PC-3 (cell line): ENCODE measurements at regions not wholly inside any gene's neighbourhood (a gene's known extent, or its start where the extent isn't known, plus 50 kb on each side); places are given as distances from the start of the nearest gene placed in this dataset.

Experiments
- ATAC-seq: fragments of 200-7000 bp; cut with Tn5 transposase; 2 replicates; pipeline ENCODE4 v1.9.1; 2020; ENCODE audit warnings: mild to moderate bottlenecking, moderate library complexity
- BruUV-seq: library from RNA; stranded (reverse); fragments of 400-500 nt; replicated peaks from 2 replicates; lab custom pipeline; 2021; lab: Mats Ljungman, UMichigan
- CTCF ChIA-PET: fragments of 300-600 bp; sonication (Branson Sonifier 250); formaldehyde crosslinking; loops from one replicate; lab custom pipeline; 2022; ENCODE audit warnings: antibody characterized with exemption; lab: Charles Lee
- POLR2A ChIA-PET: fragments of 300-600 bp; sonication (Branson Sonifier 250); formaldehyde crosslinking; loops from one replicate; lab custom pipeline; 2022; ENCODE audit warnings: antibody characterized with exemption; ENCODE audit not compliant: unreplicated experiment; lab: Charles Lee
- DNase-seq: peaks from one replicate; pipeline ENCODE4 v3.0.0-alpha.2; 2015
- H2AFZ ChIP-seq: fragments of 300-600 bp; sonication (generic); 2 replicates; pipeline ENCODE4 v1.6.0; 2016; ENCODE audit warnings: antibody characterized with exemption, low read length
- H3F3A ChIP-seq: fragments of 300-600 bp; sonication (generic); one replicate; pipeline ENCODE4 v1.6.0; 2017; ENCODE audit warnings: antibody characterized with exemption, low read length, control low read depth, mild to moderate bottlenecking; ENCODE audit not compliant: unreplicated experiment
- H3K27ac ChIP-seq: fragments of 300-600 bp; sonication (generic); 2 replicates; pipeline ENCODE4 v1.5.1; 2016; ENCODE audit warnings: mild to moderate bottlenecking, low read length
- H3K27me3 ChIP-seq: fragments of 300-600 bp; sonication (generic); 2 replicates; pipeline ENCODE4 v1.6.1; 2016; ENCODE audit warnings: low read length, mixed read lengths
- H3K36me3 ChIP-seq: fragments of 300-600 bp; sonication (generic); 2 replicates; pipeline ENCODE4 v1.6.1; 2016; ENCODE audit warnings: low read depth, mixed run types, low read length, mixed read lengths
- H3K4me1 ChIP-seq: fragments of 300-600 bp; sonication (generic); 2 replicates; pipeline ENCODE4 v1.5.1; 2016; ENCODE audit warnings: low read length; ENCODE audit not compliant: insufficient read depth
- H3K4me2 ChIP-seq: fragments of 300-600 bp; sonication (generic); 2 replicates; pipeline ENCODE4 v1.6.0; 2016; ENCODE audit warnings: low read length
- H3K4me3 ChIP-seq: fragments of 300-600 bp; sonication (generic); 2 replicates; pipeline ENCODE4 v1.5.1; 2016; ENCODE audit warnings: mild to moderate bottlenecking, low read length, mixed read lengths
- H3K79me2 ChIP-seq: fragments of 300-600 bp; sonication (generic); 2 replicates; pipeline ENCODE4 v1.6.1; 2017; ENCODE audit warnings: low read length, mixed read lengths
- H3K9ac ChIP-seq: fragments of 300-600 bp; sonication (generic); 2 replicates; pipeline ENCODE4 v1.6.0; 2016; ENCODE audit warnings: mild to moderate bottlenecking, low read length
- H3K9me2 ChIP-seq: fragments of 300-600 bp; sonication (generic); replicated peaks from 2 replicates; pipeline ENCODE4 v1.6.1; 2016; ENCODE audit warnings: mixed run types, low read length, mixed read lengths
- H3K9me3 ChIP-seq: fragments of 300-600 bp; sonication (generic); 2 replicates; pipeline ENCODE4 v1.6.1; 2016; ENCODE audit warnings: low read length, mixed read lengths
- H4K20me1 ChIP-seq: fragments of 300-600 bp; sonication (generic); 2 replicates; pipeline ENCODE4 v1.6.1; 2016; ENCODE audit warnings: low read length, mixed read lengths
- EZH2 ChIP-seq: fragments of 300-600 bp; sonication (generic); IDR thresholded peaks from one replicate; pipeline ENCODE4 v1.6.1; 2017; ENCODE audit warnings: antibody characterized with exemption, mild to moderate bottlenecking, low read length; ENCODE audit not compliant: unreplicated experiment
- EZH2phosphoT487 ChIP-seq: fragments of 300-600 bp; sonication (generic); IDR thresholded peaks from 2 replicates; pipeline ENCODE4 v1.6.1; 2018; ENCODE audit warnings: mild to moderate bottlenecking, antibody characterized with exemption, low read length, borderline replicate concordance
- intact Hi-C: fragments of 100-400 bp; cut with micrococcal nuclease; formaldehyde crosslinking; loops from 2 replicates; pipeline ENCODE4 v1.9.0; 2023
- TF ChIP-seq, protein P1 (sequence below): fragments of 300-600 bp; sonication (generic); conservative IDR thresholded peaks from 2 replicates; pipeline ENCODE4 v1.5.1; 2017; ENCODE audit warnings: antibody characterized with exemption, low read depth, mild to moderate bottlenecking, low read length

DNA sequence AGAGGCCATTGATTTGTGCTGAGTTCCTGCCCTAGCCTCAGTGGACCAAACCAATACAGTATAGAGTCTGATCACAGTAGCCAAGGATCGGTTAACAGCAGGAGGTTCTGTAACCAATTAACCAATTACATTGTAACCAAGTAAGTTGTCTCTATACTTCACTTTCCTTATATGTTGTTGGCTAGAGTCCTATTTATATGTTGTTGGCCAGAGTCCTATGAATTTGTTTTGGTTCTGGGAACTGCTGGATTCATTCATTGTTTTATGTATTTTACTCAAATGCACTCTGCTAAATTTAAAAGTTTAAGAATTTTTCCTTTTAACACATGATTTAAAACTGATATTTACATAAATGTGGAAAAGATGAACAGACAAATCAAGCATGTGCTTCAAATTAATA lies 597.4 kb upstream of the HS3ST5 start:
- H3K9ac ChIP-seq = no peak overlapping the region
- DNase-seq (no peak), ATAC-seq (no peak)
- CTCF ChIA-PET = no interaction called here
- H3K4me3 ChIP-seq = no peak overlapping the region
- POLR2A ChIA-PET = no interaction called here
- no peaks in the 10 kb centered on the region for H4K20me1 ChIP-seq
- no peak overlapping the region for H3K4me2 ChIP-seq
- no peaks in the 10 kb centered on the region for H3K36me3 ChIP-seq
- TF ChIP-seq EZH2 (no peak), EZH2phosphoT487 (no peak)
- TF ChIP-seq, protein P1, sequence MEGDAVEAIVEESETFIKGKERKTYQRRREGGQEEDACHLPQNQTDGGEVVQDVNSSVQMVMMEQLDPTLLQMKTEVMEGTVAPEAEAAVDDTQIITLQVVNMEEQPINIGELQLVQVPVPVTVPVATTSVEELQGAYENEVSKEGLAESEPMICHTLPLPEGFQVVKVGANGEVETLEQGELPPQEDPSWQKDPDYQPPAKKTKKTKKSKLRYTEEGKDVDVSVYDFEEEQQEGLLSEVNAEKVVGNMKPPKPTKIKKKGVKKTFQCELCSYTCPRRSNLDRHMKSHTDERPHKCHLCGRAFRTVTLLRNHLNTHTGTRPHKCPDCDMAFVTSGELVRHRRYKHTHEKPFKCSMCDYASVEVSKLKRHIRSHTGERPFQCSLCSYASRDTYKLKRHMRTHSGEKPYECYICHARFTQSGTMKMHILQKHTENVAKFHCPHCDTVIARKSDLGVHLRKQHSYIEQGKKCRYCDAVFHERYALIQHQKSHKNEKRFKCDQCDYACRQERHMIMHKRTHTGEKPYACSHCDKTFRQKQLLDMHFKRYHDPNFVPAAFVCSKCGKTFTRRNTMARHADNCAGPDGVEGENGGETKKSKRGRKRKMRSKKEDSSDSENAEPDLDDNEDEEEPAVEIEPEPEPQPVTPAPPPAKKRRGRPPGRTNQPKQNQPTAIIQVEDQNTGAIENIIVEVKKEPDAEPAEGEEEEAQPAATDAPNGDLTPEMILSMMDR = no peak
- H3K9me2 ChIP-seq = no peaks in the 10 kb centered on the region
- no peaks in the 10 kb centered on the region for H3K79me2 ChIP-seq
- no peak overlapping the region for H2AFZ ChIP-seq
- no peaks in the 10 kb centered on the region for H3F3A ChIP-seq
- intact Hi-C loops = no loop called here
- H3K27me3 ChIP-seq = no peaks in the 10 kb centered on the region
- H3K27ac ChIP-seq = no peak overlapping the region
- H3K9me3 ChIP-seq = no peaks in the 10 kb centered on the region
- no peaks in the 10 kb centered on the region for H3K4me1 ChIP-seq
- no TSS peak for BruUV-seq

DNA sequence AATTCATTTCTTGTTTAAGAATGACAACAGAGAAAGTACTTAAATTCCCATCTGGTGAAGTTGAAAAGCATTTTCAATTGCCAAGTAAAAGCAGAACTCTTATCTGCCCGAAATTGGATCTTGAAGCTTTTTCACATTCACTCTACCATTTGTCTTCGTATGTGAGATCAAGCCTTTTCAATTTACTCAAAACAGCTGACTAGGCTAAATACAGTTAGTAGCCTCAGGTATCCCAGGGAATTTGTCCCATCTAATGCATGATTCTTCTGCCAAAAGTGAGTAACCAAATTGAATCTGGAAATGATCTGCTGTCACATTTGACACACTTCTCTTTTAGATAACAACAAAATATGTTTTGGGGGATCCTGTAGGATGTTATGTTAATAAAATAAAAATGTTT lies 596.8 kb upstream of the HS3ST5 start:
- H3K4me3 ChIP-seq = no peak overlapping the region
- no peaks in the 10 kb centered on the region for H4K20me1 ChIP-seq
- no peak for DNase-seq
- ChIA-PET CTCF (no interaction called here), POLR2A (no interaction called here)
- H2AFZ ChIP-seq = no peak overlapping the region
- no peaks in the 10 kb centered on the region for H3K9me2 ChIP-seq
- no peak for ATAC-seq
- no peaks in the 10 kb centered on the region for H3K9me3 ChIP-seq
- no TSS peak for BruUV-seq
- no peaks in the 10 kb centered on the region for H3K27me3 ChIP-seq
- H3F3A ChIP-seq = no peaks in the 10 kb centered on the region
- H3K79me2 ChIP-seq = no peaks in the 10 kb centered on the region
- no peak overlapping the region for H3K9ac ChIP-seq
- no peak for TF ChIP-seq EZH2phosphoT487
- TF ChIP-seq, protein P1 = no peak
- no peaks in the 10 kb centered on the region for H3K4me1 ChIP-seq
- intact Hi-C loops = no loop called here
- no peaks in the 10 kb centered on the region for H3K36me3 ChIP-seq
- no peak overlapping the region for H3K27ac ChIP-seq
- no peak overlapping the region for H3K4me2 ChIP-seq

DNA sequence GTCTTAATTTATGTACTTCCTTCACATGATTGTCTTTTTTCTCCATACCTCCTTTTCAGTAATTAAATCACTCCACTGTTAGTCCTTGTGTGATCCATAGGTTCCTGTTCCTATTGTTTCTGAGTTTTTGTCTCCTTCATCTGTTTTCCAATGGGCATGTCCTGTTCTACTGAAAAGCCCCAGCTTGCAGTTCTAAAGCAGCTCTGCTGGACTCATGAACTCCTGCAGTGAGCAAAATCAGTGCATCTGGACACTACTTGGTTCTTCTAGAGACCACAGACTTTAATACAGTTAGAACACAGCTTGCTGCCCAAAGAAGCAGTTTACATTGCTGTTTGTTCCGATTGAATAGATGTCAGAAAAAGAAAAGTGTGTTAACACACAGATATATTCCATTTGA lies 593.3 kb upstream of the HS3ST5 start:
- POLR2A ChIA-PET = no interaction called here
- Histone ChIP-seq H3K4me3 (no peak overlapping the region), H3K79me2 (no peaks in the 10 kb centered on the region), H3K9me2 (no peaks in the 10 kb centered on the region), H3K4me1 (no peaks in the 10 kb centered on the region), H3K27me3 (no peaks in the 10 kb centered on the region), H3K9ac (no peak overlapping the region), H4K20me1 (no peaks in the 10 kb centered on the region), H3K9me3 (no peaks in the 10 kb centered on the region), H3K36me3 (no peaks in the 10 kb centered on the region), H2AFZ (no peak overlapping the region), H3K27ac (no peak overlapping the region), H3K4me2 (no peak overlapping the region), H3F3A (no peaks in the 10 kb centered on the region)
- no TSS peak for BruUV-seq
- TF ChIP-seq, protein P1 = no peak
- TF ChIP-seq EZH2phosphoT487 = no peak
- TF ChIP-seq EZH2 = no peak
- intact Hi-C loops = no loop called here
- CTCF ChIA-PET = no interaction called here
- ATAC-seq (no peak), DNase-seq (no peak)
